GM12801 (cell line): ENCODE measurements at regions not wholly inside any gene's neighbourhood (a gene's known extent, or its start where the extent isn't known, plus 50 kb on each side); places are given as distances from the start of the nearest gene placed in this dataset.

Experiments
- CTCF ChIP-seq: IDR thresholded peaks from one replicate; pipeline ENCODE4 v1.5.1; 2011; ENCODE audit warnings: control low read depth; ENCODE audit not compliant: insufficient read length; ENCODE audit errors: extremely low read depth

GRCh38 chr20:39913274-39913673 lies 775.8 kb downstream of the MAFB start:
- no peak for TF ChIP-seq CTCF

GRCh38 chr20:39911497-39911896 lies 777.5 kb downstream of the MAFB start:
- no peak for TF ChIP-seq CTCF

- TF ChIP-seq CTCF: no peak
Observed at GRCh38 chr20:39910536-39910935, 778.5 kb downstream of the MAFB start.

GRCh38 chr20:39909447-39909846 lies 779.6 kb downstream of the MAFB start:
- no peak for TF ChIP-seq CTCF

- TF ChIP-seq CTCF: no peak
Observed at GRCh38 chr20:39904476-39905112, 784.4 kb downstream of the MAFB start.

- TF ChIP-seq CTCF: no peak
Observed at GRCh38 chr20:39903806-39904465, 785.1 kb downstream of the MAFB start.

GRCh38 chr20:39899881-39900280 lies 789.2 kb downstream of the MAFB start:
- no peak for TF ChIP-seq CTCF

- no peak for TF ChIP-seq CTCF
Observed at GRCh38 chr20:39898467-39898852, 790.6 kb downstream of the MAFB start.
